Retinal pigment epithelial cell (primary cell): ENCODE measurements at regions not wholly inside any gene's neighbourhood (a gene's known extent, or its start where the extent isn't known, plus 50 kb on each side); places are given as distances from the start of the nearest gene placed in this dataset.
"Not testable (repeated sequence)": the region's sequence is repeated elsewhere in the genome, so short reads cannot be mapped to it uniquely, and the experiment has no call there.

Experiments used
- DNase-seq: peaks from one replicate; pipeline ENCODE4 v3.0.0-alpha.2; 2010; ENCODE audit warnings: low read depth
- H3K4me3 ChIP-seq: 2 replicates; pipeline ENCODE4 v1.5.1; 2011; ENCODE audit warnings: mild to moderate bottlenecking, low read length, control low read depth, moderate library complexity
- CTCF ChIP-seq: conservative IDR thresholded peaks from 2 replicates; pipeline ENCODE4 v1.5.1; 2011; ENCODE audit warnings: low read depth, low read length, control low read depth, inconsistent platforms

DNA sequence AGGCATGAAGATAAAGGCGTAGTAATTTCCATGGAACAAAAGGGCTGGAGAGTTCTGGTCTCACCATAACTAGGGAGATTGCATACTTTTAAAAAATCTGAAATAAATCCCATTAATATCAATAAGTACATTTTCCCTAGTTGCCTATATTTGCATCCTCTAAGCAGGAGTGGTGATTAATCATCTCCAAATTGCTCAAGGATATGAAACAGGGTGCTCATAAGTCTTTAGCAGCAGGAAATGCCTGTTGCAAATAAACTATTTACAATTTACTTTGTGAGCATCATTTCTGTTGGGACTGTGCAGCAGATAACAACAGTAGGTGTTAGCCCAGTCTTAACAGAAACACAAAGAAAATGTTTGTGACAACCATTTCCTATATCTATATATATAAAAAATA is 92.4 kb upstream of the TMEM178A start:
- no peak overlapping the region for H3K4me3 ChIP-seq
- TF ChIP-seq CTCF, result no peak
- DNase-seq, result no peak

DNA sequence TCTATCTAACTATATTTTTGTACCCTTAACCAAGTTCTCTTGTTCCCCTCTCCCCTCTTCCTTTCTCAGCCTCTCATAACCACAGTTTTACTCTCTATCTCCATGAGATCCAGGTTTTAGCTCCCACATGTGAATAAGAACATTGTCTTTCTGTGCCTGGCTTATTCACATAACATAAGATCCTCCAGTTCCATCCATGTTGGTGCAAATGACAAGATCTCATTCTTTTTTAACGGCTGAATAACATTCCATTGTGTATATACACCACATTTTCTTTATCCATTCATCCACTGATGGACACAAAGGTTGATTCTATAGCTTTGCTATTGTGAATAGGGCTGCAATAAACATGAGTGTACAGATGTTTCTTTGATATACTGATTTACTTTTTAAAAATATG is 83.9 kb upstream of the TMEM178A start:
- no peak for DNase-seq
- TF ChIP-seq CTCF, result no peak

GRCh38 chr2:39583213-39583612 is 82.5 kb upstream of the TMEM178A start:
- no peak for DNase-seq
- H3K4me3 ChIP-seq, result no peak overlapping the region
- no peak for TF ChIP-seq CTCF

More for the DNA sequence above, 83.9 kb upstream of the TMEM178A start:
- H3K4me3 ChIP-seq, result no peak overlapping the region

DNA sequence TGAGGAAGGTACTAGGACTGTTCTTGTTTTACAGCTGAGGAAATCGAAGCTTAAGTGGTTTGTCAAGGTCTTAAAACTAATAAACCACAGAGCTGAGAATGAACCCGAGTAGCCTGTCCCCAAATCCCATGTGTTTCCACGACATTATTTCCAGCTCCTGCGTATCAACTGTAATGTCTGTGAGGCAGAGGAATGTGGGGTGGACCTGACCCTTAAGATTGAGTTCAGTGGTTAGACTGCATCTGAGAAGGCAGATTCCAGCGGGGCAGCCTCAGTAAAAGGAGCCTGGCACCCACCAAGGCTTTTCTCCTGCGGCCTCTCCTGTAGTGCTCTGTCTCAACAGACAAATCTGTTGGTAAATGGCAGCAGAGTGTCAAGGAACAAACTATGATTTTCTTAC is 81.9 kb upstream of the TMEM178A start:
- DNase-seq, result peak; percentile 40
- no peak for TF ChIP-seq CTCF

GRCh38 chr2:39584283-39584965 is 81.3 kb upstream of the TMEM178A start:
- H3K4me3 ChIP-seq, result no peak overlapping the region
- DNase-seq, result peak; percentile 51
- no peak for TF ChIP-seq CTCF

More for the DNA sequence above, 81.9 kb upstream of the TMEM178A start:
- H3K4me3 ChIP-seq, result no peak overlapping the region

DNA sequence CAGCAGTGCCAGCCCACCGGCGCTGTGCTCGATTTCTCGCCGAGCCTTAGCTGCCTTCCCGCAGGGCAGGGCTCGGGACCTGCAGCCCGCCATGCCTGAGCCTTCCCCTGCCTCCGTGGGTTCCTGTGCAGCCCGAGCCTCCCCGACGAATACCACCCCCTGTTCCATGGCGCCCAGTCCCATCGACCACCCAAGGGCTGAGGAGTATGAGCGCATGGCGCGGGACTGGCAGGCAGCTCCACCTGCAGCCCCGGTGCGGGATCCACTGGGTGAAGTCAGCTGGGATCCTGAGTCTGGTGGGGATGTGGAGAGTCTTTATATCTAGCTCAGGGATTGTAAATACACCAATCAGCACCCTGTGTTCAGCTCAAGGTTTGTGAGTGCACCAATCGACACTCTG is 80.2 kb upstream of the TMEM178A start:
- DNase-seq, H3K4me3 ChIP-seq: not testable (repeated sequence)

DNA sequence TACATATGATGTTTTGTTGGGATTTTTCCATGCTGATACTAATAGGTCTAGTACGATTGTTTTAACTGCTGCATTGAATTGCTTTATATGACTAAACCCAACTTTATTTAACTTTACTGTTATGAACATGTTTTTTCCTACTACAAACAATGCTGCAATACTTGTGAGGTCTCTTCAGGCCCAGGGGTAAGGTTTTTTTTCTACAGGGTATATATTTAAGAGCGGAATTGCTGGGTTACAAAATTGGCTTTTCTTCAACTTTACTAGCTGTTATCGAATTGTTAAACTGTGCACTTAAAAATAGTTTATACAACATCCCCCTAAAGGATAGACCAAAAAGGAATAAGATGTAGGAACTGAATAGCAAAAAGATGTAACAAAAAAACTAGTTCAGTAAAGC is 78.5 kb upstream of the TMEM178A start:
- DNase-seq, result no peak
- no peak for TF ChIP-seq CTCF
- no peak overlapping the region for H3K4me3 ChIP-seq
